Parathyroid adenoma (tissue), 2 donors: ENCODE measurements at regions not wholly inside any gene's neighbourhood (a gene's known extent, or its start where the extent isn't known, plus 50 kb on each side); places are given as distances from the start of the nearest gene placed in this dataset.

Source experiments
- H2AFZ ChIP-seq: fragments of 300-600 bp; sonication (generic); one replicate; pipeline ENCODE4 v1.7.0; 2017; ENCODE audit warnings: antibody characterized with exemption, mild to moderate bottlenecking
- H3K27ac ChIP-seq: fragments of 300-600 bp; sonication (generic); one replicate; pipeline ENCODE4 v1.7.0; 2017
- H3K27me3 ChIP-seq: fragments of 300-600 bp; sonication (generic); one replicate; pipeline ENCODE4 v1.7.0; 2017; ENCODE audit warnings: low read length; ENCODE audit not compliant: control insufficient read depth, insufficient read depth
- H3K36me3 ChIP-seq: fragments of 300-600 bp; sonication (generic); one replicate; pipeline ENCODE4 v1.7.0; 2017; ENCODE audit warnings: low read length; ENCODE audit not compliant: control insufficient read depth, insufficient read depth
- H3K4me1 ChIP-seq: fragments of 300-600 bp; sonication (generic); one replicate; pipeline ENCODE4 v1.7.0; 2017; ENCODE audit warnings: control low read depth
- H3K4me2 ChIP-seq: fragments of 300-600 bp; sonication (generic); one replicate; pipeline ENCODE4 v1.7.0; 2017; ENCODE audit warnings: low read length
- H3K4me3 ChIP-seq: fragments of 300-600 bp; sonication (generic); one replicate; pipeline ENCODE4 v1.7.0; 2017; ENCODE audit warnings: low read depth, low read length
- H3K79me2 ChIP-seq: fragments of 300-600 bp; sonication (generic); one replicate; pipeline ENCODE4 v1.7.0; 2017; ENCODE audit warnings: control low read depth
- H3K9ac ChIP-seq: fragments of 300-600 bp; sonication (generic); one replicate; pipeline ENCODE4 v1.7.0; 2017; ENCODE audit warnings: mild to moderate bottlenecking
- H3K9me3 ChIP-seq: fragments of 300-600 bp; sonication (generic); one replicate; pipeline ENCODE4 v1.7.0; 2017; ENCODE audit warnings: low read length; ENCODE audit not compliant: control insufficient read depth
- TF ChIP-seq, protein P1 (sequence below): fragments of 300-600 bp; sonication (generic); IDR thresholded peaks from one replicate; pipeline ENCODE4 v1.7.0; 2017; ENCODE audit warnings: antibody characterized with exemption, mild to moderate bottlenecking
- donor health status: primary hyperparathyroidism.

GRCh38 chr2:204264085-204264553 lies 281.2 kb upstream of the PARD3B start:
- H3K27me3 ChIP-seq, result no peaks in the 10 kb centered on the region
- no peaks in the 10 kb centered on the region for H3K36me3 ChIP-seq
- TF ChIP-seq, protein P1, sequence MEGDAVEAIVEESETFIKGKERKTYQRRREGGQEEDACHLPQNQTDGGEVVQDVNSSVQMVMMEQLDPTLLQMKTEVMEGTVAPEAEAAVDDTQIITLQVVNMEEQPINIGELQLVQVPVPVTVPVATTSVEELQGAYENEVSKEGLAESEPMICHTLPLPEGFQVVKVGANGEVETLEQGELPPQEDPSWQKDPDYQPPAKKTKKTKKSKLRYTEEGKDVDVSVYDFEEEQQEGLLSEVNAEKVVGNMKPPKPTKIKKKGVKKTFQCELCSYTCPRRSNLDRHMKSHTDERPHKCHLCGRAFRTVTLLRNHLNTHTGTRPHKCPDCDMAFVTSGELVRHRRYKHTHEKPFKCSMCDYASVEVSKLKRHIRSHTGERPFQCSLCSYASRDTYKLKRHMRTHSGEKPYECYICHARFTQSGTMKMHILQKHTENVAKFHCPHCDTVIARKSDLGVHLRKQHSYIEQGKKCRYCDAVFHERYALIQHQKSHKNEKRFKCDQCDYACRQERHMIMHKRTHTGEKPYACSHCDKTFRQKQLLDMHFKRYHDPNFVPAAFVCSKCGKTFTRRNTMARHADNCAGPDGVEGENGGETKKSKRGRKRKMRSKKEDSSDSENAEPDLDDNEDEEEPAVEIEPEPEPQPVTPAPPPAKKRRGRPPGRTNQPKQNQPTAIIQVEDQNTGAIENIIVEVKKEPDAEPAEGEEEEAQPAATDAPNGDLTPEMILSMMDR, result no peak
- no peaks in the 10 kb centered on the region for H3K9me3 ChIP-seq
- no peak overlapping the region for H3K4me3 ChIP-seq
- no peak overlapping the region for H2AFZ ChIP-seq
- no peaks in the 10 kb centered on the region for H3K79me2 ChIP-seq
- H3K4me1 ChIP-seq, result peaks cover 15% of the 10 kb centered on the region
- H3K27ac ChIP-seq, result no peak overlapping the region
- H3K4me2 ChIP-seq, result no peak overlapping the region
- H3K9ac ChIP-seq, result no peak overlapping the region

DNA sequence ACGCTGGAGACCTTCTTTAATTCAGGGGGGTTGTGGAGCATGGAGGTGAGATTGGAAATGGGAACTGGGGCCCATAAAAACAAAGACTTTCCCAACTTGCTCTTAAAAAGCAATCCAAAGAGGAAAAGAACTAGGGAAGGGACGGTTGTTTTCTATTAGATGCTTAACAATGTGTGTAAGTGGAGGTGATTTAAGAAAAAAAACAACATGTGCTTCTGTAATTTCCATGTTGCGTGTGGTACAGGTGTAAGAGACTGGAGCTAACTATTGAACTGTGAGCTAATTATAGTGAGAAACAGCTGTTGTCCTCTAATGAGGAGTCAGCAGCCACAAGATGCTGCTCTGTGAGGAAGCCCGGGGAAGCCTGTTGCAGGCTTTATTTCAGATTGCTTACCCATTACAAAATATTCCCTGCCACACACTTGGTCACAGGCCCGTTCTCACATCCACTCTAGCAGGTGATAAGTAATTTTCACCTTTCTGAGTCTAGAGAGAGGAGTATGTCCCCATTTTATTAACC lies 280.6 kb upstream of the PARD3B start:
- no peak overlapping the region for H3K27ac ChIP-seq
- TF ChIP-seq, protein P1, result no peak

GRCh38 chr2:204265681-204266181 lies 279.5 kb upstream of the PARD3B start:
- Histone ChIP-seq H3K9ac (no peak overlapping the region), H3K27me3 (no peaks in the 10 kb centered on the region), H3K4me3 (no peak overlapping the region), H2AFZ (no peak overlapping the region), H3K9me3 (no peaks in the 10 kb centered on the region), H3K36me3 (no peaks in the 10 kb centered on the region), H3K27ac (no peak overlapping the region), H3K79me2 (no peaks in the 10 kb centered on the region), H3K4me2 (no peak overlapping the region), H3K4me1 (peaks cover 9% of the 10 kb centered on the region)
- TF ChIP-seq, protein P1, result no peak

More for the DNA sequence above, 280.6 kb upstream of the PARD3B start:
- no peak overlapping the region for H3K4me2 ChIP-seq
- H3K4me3 ChIP-seq, result no peak overlapping the region
- H3K27me3 ChIP-seq, result no peaks in the 10 kb centered on the region
- no peak overlapping the region for H2AFZ ChIP-seq
- no peak overlapping the region for H3K9ac ChIP-seq
- no peaks in the 10 kb centered on the region for H3K36me3 ChIP-seq
- H3K9me3 ChIP-seq, result no peaks in the 10 kb centered on the region
- H3K4me1 ChIP-seq, result peaks cover 15% of the 10 kb centered on the region
- H3K79me2 ChIP-seq, result no peaks in the 10 kb centered on the region

DNA sequence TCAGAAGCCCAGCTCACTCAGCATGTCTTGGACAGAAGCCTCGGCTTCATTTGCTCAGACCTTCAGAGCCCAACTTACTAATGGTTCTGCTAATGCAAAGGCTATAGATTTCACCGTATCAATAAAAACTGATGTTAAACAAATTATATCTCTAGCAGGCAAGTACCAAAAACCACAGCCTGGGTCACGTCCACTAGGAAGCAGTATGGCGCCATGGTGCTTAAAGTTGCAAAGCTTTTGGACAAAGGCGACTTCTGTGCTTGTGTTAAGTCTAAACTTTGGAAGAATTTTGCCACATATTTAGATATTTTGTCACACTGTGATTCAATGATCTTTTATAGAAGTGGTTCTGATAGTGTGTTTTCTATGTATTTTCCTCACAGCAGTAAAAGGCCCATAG lies 276.8 kb upstream of the PARD3B start:
- no peak overlapping the region for H3K9ac ChIP-seq

More for the DNA sequence above, 276.8 kb upstream of the PARD3B start:
- Histone ChIP-seq H2AFZ (no peak overlapping the region), H3K27ac (no peak overlapping the region), H3K79me2 (no peaks in the 10 kb centered on the region), H3K9me3 (no peaks in the 10 kb centered on the region), H3K4me3 (no peak overlapping the region), H3K27me3 (no peaks in the 10 kb centered on the region), H3K36me3 (no peaks in the 10 kb centered on the region), H3K4me2 (no peak overlapping the region), H3K4me1 (no peaks in the 10 kb centered on the region)
- TF ChIP-seq, protein P1, result no peak
